ENCODE measurements at regions not wholly inside any gene's neighbourhood (a gene's known extent, or its start where the extent isn't known, plus 50 kb on each side); places are given as distances from the start of the nearest gene placed in this dataset.

- no peak for DNase-seq
Measured at GRCh38 chr16:50866806-50867205, 124.9 kb downstream of the CYLD start.

- no peak for DNase-seq
Measured at GRCh38 chr16:50864386-50864785, 122.5 kb downstream of the CYLD start.

- no peak for DNase-seq
Measured at GRCh38 chr16:50863644-50864144, 121.8 kb downstream of the CYLD start.

DNA sequence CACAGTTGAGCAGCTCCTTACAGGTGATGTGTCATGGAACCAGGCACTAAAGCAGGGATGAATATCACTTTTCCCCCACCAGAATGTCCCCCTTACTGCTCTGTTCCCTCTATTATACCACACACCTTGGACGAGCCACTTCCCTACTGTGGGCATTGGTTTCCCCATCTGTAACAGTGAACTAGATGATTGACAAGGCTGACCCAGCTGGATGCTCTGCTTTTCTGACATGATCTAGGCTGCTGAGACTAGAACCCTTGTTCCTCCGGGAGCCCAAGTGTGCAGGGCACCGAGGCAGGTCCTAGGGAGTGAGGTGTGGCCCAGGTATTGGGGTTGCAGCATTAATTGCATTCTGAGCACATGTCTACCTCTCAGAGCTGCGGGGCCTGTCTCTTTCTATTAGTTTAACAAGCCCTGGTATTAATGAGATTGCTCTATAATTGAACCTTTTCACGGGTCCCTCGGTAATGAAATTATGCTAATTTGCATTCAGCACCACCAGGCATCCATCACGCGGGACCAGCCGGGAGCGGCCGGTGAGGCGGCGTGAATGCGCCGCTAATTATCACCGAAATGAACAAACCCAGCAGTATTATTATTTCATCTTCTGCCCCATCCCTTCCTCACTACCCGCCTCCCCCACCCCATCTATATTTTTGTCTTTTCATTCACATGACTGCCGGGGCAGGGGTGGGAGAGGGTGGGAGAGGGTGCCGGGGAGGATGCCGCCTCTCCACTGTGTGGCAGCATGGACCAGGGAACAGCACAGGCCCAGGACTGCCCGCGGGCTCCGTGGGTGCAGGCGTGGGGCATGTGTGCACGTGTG, 121.1 kb downstream of the CYLD start:
- no peak for DNase-seq

DNA sequence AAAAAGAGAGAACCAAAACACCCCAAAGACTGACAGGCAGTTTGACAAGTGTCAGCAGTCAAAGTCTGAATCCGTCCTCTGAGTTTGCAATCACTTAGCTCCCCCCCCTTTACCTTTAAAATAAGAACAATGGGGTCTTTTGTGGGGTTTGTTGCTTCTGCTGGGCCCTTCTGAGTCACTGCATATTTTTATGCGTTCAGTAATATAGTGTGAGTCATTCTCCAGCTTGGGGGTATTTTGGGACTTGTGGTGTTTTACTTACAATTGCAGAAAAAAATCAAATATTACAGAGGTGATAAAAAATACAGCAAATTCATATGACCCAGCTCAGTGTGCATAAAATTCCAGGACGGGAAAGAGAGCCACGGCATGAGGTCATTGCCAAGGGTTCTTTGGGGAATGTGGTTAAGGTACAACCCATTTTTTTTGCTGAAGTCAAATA, 120.1 kb downstream of the CYLD start:
- no peak for DNase-seq

DNA sequence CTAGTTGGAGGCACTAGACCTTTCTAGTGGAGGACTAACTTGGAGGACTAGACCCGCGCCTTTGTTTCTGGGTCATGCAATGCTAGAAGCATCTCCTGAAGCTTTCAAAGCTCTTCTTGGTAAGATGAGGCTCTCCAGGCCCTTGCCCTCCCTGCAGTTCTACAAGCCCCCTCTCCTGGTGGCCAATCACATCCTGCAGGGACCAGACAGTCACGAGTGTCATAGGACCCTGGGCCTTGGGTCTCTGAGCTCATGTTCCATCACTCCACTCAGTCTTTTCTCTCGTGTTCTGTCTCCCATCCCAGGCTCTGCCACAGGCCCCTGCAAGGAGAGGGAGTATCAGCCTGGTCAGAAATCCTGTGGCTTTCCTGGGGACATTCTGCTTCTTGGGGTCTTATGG, 119.6 kb downstream of the CYLD start:
- no peak for DNase-seq

DNA sequence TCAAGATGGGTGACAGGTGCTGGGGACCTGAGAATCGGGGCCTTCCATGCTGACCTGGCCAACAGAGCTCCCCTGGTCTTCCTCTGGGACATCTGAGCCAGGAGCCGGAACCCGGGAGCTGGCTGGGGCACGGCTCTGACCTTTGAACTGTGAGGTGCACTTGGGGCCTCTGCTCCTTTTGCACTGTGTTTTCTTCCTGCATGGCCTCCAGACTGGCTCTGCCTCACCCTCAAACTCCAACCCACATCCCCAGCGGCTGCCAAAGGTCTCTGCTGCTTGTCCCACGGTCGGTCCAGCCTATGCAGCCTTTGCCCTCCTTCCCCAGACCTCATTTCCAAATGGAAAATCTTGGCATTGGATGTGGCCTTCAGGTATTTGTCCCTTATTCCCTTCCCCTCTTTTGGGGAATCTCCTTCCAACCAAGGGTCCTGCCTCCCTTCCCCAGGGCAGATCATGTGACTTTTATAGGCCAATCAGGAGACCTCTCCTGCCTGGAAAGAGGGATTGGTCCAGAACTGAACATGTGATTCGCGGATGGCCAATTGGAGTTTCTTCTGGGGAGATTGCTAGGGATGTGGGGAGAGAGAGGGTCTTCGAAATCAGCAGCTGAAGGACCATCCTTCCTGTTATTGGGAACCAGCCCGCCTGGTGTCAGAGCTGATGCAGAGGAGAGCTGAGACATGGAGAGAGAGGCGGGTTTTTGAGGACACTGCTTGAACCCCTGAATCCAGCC, 117.9 kb downstream of the CYLD start:
- DNase-seq = no peak

DNA sequence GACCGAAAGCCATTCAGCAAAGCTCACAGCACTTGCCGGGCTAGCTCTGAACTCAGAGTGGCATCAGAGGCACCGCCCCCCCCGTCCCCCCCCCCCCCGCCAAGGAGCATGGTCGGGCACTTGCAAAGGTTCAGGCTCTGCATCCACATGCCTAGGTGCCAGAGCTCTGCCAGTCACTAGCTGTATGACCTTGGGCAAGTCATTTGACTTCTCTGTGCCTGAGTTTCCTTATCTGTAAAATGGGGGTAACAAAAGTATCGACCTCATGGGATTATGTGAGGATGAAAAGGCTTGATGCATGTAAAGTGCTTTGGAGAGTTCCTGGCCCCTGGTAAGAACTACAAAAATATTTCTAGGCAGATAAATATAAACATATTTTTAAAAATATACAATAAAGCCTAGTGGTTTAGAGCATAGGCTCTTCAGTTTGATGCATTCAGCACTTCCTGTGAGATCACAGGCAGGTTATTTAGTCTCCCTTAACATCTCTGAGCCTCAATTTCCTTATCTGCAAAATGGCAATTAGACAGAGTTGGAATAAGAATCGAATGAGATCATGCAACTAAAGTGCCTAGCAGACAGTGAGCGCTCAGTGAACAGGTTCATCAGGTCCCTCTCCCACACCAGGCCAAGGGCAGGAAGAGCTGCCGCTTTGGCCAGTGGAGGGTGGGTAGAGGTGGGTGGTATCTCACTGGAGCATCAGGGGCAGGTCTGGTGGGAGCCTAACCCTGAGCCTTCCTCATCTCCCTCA, 117.2 kb downstream of the CYLD start:
- DNase-seq = no peak

GRCh38 chr16:50858376-50858775, 116.5 kb downstream of the CYLD start:
- no peak for DNase-seq

- DNase-seq = no peak
Measured at GRCh38 chr16:50857881-50858280, 116.0 kb downstream of the CYLD start.

- no peak for DNase-seq
Measured at GRCh38 chr16:50856991-50857390, 115.1 kb downstream of the CYLD start.

DNA sequence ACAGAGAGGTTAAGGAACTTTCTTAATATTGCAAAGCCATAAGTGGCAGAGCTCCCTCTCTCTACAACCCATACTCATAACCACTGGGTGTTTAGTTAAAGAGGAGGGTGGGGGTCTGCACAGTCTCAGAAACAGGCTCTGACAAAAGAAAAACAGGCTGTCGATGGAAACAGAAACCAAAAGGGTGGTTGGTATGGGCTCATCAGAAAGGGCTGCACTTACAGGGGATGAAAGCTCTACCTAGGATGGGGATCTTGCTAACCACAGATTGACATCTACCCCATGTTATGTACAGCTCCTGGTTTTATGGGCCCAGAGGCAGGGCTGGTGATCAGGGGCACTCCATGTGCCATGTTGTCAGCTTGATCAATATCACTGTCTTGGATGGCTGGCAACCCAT, 111.4 kb downstream of the CYLD start:
- no peak for DNase-seq
